ENCODE measurements at regions not wholly inside any gene's neighbourhood (a gene's known extent, or its start where the extent isn't known, plus 50 kb on each side); places are given as distances from the start of the nearest gene placed in this dataset.

DNA sequence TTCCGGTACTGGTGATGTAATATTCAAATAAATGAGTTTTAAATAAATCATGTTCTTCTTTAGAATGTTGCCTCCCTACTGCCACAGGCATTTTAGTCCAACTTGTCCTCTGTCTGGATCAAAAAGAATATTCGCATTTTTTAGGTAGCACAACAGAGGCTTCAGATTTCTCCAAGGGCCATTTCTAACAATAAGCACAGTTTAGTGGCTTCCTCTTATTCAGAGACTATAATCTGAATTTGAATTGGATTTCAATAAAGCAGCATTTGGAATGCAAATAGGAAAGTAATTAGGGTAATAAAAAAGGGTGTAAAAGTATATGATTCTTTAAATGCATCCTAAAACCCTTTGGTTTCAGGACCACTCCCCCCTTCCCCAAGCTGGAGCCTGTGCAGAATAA is 167.9 kb upstream of the GLRA2 start:
- TF ChIP-seq, protein P1, sequence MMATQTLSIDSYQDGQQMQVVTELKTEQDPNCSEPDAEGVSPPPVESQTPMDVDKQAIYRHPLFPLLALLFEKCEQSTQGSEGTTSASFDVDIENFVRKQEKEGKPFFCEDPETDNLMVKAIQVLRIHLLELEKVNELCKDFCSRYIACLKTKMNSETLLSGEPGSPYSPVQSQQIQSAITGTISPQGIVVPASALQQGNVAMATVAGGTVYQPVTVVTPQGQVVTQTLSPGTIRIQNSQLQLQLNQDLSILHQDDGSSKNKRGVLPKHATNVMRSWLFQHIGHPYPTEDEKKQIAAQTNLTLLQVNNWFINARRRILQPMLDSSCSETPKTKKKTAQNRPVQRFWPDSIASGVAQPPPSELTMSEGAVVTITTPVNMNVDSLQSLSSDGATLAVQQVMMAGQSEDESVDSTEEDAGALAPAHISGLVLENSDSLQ (IDR thresholded peaks at IDR 0.05), result no peak
- no peak for TF ChIP-seq SUZ12 (IDR thresholded peaks at IDR 0.05)
- no peak for TF ChIP-seq ZNF384 (IDR thresholded peaks at IDR 0.05)
